Endodermal cell (in vitro differentiated cells): ENCODE measurements at regions not wholly inside any gene's neighbourhood (a gene's known extent, or its start where the extent isn't known, plus 50 kb on each side); places are given as distances from the start of the nearest gene placed in this dataset.
A peak's percentile ranks its signal among the peaks of the same experiment; 100 is the strongest.

ENCODE experiments used
- DNase-seq: peaks from one replicate; pipeline ENCODE4 v3.0.0-alpha.2; 2017
- H3K27ac ChIP-seq: 2 replicates; pipeline ENCODE4 v1.5.1; 2013; ENCODE audit warnings: mild to moderate bottlenecking, low read depth, low read length, moderate library complexity
- H3K27me3 ChIP-seq: 2 replicates; pipeline ENCODE4 v1.6.1; 2013; ENCODE audit warnings: mild to moderate bottlenecking, low read length, moderate library complexity; ENCODE audit not compliant: insufficient read depth, control insufficient read depth, poor library complexity, severe bottlenecking
- H3K36me3 ChIP-seq: 2 replicates; pipeline ENCODE4 v1.7.0; 2013; ENCODE audit warnings: mild to moderate bottlenecking, low read length, moderate library complexity; ENCODE audit not compliant: control insufficient read depth, insufficient read depth
- H3K4me1 ChIP-seq: one replicate; pipeline ENCODE4 v1.7.0; 2013; ENCODE audit warnings: low read length; ENCODE audit not compliant: control insufficient read depth, insufficient read depth
- H3K4me3 ChIP-seq: 2 replicates; pipeline ENCODE4 v1.5.1; 2013; ENCODE audit warnings: mild to moderate bottlenecking, low read length, moderate library complexity
- H3K9ac ChIP-seq: 2 replicates; pipeline ENCODE4 v1.6.1; 2013; ENCODE audit warnings: mild to moderate bottlenecking, low read length, moderate library complexity; ENCODE audit not compliant: poor library complexity, severe bottlenecking; ENCODE audit errors: extremely low read depth
- H3K9me3 ChIP-seq: 2 replicates; pipeline ENCODE4 v1.6.1; 2013; ENCODE audit warnings: mild to moderate bottlenecking, low read length, moderate library complexity; ENCODE audit not compliant: control insufficient read depth
- H3K27ac Mint-ChIP-seq: 2 replicates; pipeline ENCODE4 v1.8.0; 2020; ENCODE audit warnings: mixed read lengths
- H3K27me3 Mint-ChIP-seq: 2 replicates; pipeline ENCODE4 v1.8.0; 2021; ENCODE audit warnings: mild to moderate bottlenecking, mixed read lengths; ENCODE audit not compliant: insufficient read depth
- H3K36me3 Mint-ChIP-seq: 2 replicates; pipeline ENCODE4 v1.8.0; 2020; ENCODE audit warnings: low read depth, mixed read lengths
- H3K4me1 Mint-ChIP-seq: 2 replicates; pipeline ENCODE4 v1.8.0; 2020; ENCODE audit warnings: mixed read lengths
- H3K4me3 Mint-ChIP-seq: 2 replicates; pipeline ENCODE4 v1.8.0; 2020; ENCODE audit warnings: mild to moderate bottlenecking, moderate library complexity, mixed read lengths
- H3K9me3 Mint-ChIP-seq: 2 replicates; pipeline ENCODE4 v1.8.0; 2020; ENCODE audit warnings: mild to moderate bottlenecking, mixed read lengths
- WGBS, 2 experiments: methylation state at CpG; one replicate each; pipeline versions ENCODE4 v1.1.5 to v1.1.7; 2013; ENCODE audit warnings: missing lambda C conversion rate in 2 of 2, mixed read lengths in 1 of 2; ENCODE audit not compliant: insufficient coverage in 1 of 2, insufficient read length in 1 of 2; 5-methylcytosine and 5-hydroxymethylcytosine counted together
- TF ChIP-seq, protein P1 (sequence below): fragments of 200-600 bp; sonication (generic); conservative IDR thresholded peaks from 2 replicates; pipeline ENCODE4 v1.5.0; 2021; ENCODE audit warnings: antibody characterized with exemption, mild to moderate bottlenecking

DNA sequence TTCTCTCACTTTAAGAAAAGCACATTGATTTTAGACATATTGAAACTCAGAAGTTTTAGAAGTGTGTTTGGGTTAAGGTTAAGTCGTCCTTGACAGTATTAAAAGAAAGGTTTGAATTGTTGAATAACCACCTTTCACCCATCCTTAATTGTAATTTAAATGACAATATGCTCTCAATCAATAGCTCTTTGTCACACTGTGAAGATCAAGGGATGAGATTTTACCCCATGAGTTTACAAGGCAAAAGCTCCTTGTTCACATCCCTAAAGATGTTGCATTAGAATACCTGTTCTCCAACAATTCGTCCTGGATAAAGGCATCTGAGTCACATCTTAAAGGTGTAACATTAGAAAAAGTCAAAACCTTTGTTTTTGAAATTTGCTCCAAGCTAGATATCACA, 220.4 kb upstream of the MDFIC2 start:
- DNase-seq: no peak
- no peak overlapping the region for H3K9ac ChIP-seq
- no peaks in the 10 kb centered on the region for H3K27me3 ChIP-seq
- no peak overlapping the region for H3K4me3 Mint-ChIP-seq
- peaks cover 5% of the 10 kb centered on the region for H3K4me1 Mint-ChIP-seq
- H3K4me3 ChIP-seq: no peak overlapping the region
- no peaks in the 10 kb centered on the region for H3K36me3 Mint-ChIP-seq
- H3K27ac ChIP-seq: no peak overlapping the region
- no peaks in the 10 kb centered on the region for H3K9me3 Mint-ChIP-seq
- no peaks in the 10 kb centered on the region for H3K4me1 ChIP-seq
- H3K27me3 Mint-ChIP-seq: no peaks in the 10 kb centered on the region
- TF ChIP-seq, protein P1, sequence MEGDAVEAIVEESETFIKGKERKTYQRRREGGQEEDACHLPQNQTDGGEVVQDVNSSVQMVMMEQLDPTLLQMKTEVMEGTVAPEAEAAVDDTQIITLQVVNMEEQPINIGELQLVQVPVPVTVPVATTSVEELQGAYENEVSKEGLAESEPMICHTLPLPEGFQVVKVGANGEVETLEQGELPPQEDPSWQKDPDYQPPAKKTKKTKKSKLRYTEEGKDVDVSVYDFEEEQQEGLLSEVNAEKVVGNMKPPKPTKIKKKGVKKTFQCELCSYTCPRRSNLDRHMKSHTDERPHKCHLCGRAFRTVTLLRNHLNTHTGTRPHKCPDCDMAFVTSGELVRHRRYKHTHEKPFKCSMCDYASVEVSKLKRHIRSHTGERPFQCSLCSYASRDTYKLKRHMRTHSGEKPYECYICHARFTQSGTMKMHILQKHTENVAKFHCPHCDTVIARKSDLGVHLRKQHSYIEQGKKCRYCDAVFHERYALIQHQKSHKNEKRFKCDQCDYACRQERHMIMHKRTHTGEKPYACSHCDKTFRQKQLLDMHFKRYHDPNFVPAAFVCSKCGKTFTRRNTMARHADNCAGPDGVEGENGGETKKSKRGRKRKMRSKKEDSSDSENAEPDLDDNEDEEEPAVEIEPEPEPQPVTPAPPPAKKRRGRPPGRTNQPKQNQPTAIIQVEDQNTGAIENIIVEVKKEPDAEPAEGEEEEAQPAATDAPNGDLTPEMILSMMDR: no peak
- no peaks in the 10 kb centered on the region for H3K36me3 ChIP-seq
- WGBS, 2 experiments: 13% methylated on average over 1 of the region's 2 CpGs; no CpG with 5 or more reads in 1 of the 2 experiments
- H3K27ac Mint-ChIP-seq: no peak overlapping the region
- no peaks in the 10 kb centered on the region for H3K9me3 ChIP-seq

GRCh38 chr3:70531838-70532489, 219.5 kb upstream of the MDFIC2 start:
- Histone ChIP-seq H3K27me3 (no peaks in the 10 kb centered on the region), H3K9me3 (no peaks in the 10 kb centered on the region), H3K4me3 (no peak overlapping the region), H3K9ac (no peak overlapping the region), H3K27ac (no peak overlapping the region), H3K36me3 (no peaks in the 10 kb centered on the region), H3K4me1 (no peaks in the 10 kb centered on the region)
- Mint-ChIP-seq H3K4me3 (no peak overlapping the region), H3K36me3 (no peaks in the 10 kb centered on the region), H3K27me3 (peaks cover under 1% of the 10 kb centered on the region), H3K4me1 (peaks cover 5% of the 10 kb centered on the region), H3K27ac (no peak overlapping the region), H3K9me3 (no peaks in the 10 kb centered on the region)
- peak; percentile 56 for DNase-seq
- TF ChIP-seq, protein P1: no peak
- 82 to 85% methylated on average over 8 to 10 of the region's 10 CpGs for WGBS, 2 experiments

- DNase-seq: no peak
- WGBS, 2 experiments: 55 to 100% methylated on average over 1 to 4 of the region's 4 CpGs
- no peak overlapping the region for H3K9ac ChIP-seq
- H3K4me1 Mint-ChIP-seq: peaks cover 5% of the 10 kb centered on the region
- H3K27me3 ChIP-seq: no peaks in the 10 kb centered on the region
- H3K36me3 Mint-ChIP-seq: no peaks in the 10 kb centered on the region
- peaks cover 5% of the 10 kb centered on the region for H3K27me3 Mint-ChIP-seq
- H3K4me1 ChIP-seq: no peaks in the 10 kb centered on the region
- no peaks in the 10 kb centered on the region for H3K9me3 ChIP-seq
- H3K4me3 Mint-ChIP-seq: no peak overlapping the region
- H3K27ac Mint-ChIP-seq: no peak overlapping the region
- TF ChIP-seq, protein P1: peak; percentile 85
- H3K9me3 Mint-ChIP-seq: no peaks in the 10 kb centered on the region
- no peaks in the 10 kb centered on the region for H3K36me3 ChIP-seq
- no peak overlapping the region for H3K4me3 ChIP-seq
- no peak overlapping the region for H3K27ac ChIP-seq
Measured at GRCh38 chr3:70531063-70531657, 218.7 kb upstream of the MDFIC2 start.
